Activated CD4-positive, alpha-beta T cell treated with anti-CD3 and anti-CD28 coated beads, Interleukin-2, amount 10 ng/mL, durations not matched to agents 7 days and 5 days (primary cell): ENCODE measurements at regions not wholly inside any gene's neighbourhood (a gene's known extent, or its start where the extent isn't known, plus 50 kb on each side); places are given as distances from the start of the nearest gene placed in this dataset.

Source experiments
- CTCF ChIA-PET: fragments of 350-600 bp; sonication (Branson Sonifier 250); formaldehyde crosslinking; loops from one replicate; lab custom pipeline; 2021; ENCODE audit warnings: antibody characterized with exemption; lab: Charles Lee
- POLR2A ChIA-PET: fragments of 350-600 bp; sonication (Branson Sonifier 250); formaldehyde crosslinking; loops from one replicate; lab custom pipeline; 2021; ENCODE audit warnings: antibody characterized with exemption; lab: Charles Lee
- DNase-seq: peaks from one replicate; pipeline ENCODE4 v3.0.0-alpha.2; 2020
- H3K27ac Mint-ChIP-seq: one replicate; pipeline ENCODE4 v1.8.0; 2021; ENCODE audit warnings: mild to moderate bottlenecking, moderate library complexity, mixed read lengths
- H3K27me3 Mint-ChIP-seq: one replicate; pipeline ENCODE4 v1.8.0; 2021; ENCODE audit warnings: mixed read lengths
- H3K36me3 Mint-ChIP-seq: one replicate; pipeline ENCODE4 v1.8.0; 2021; ENCODE audit warnings: low read depth, mixed read lengths
- H3K4me1 Mint-ChIP-seq: one replicate; pipeline ENCODE4 v1.8.0; 2021; ENCODE audit warnings: mixed read lengths
- H3K4me3 Mint-ChIP-seq: one replicate; pipeline ENCODE4 v1.8.0; 2021; ENCODE audit warnings: mild to moderate bottlenecking, moderate library complexity, mixed read lengths
- H3K9me3 Mint-ChIP-seq: one replicate; pipeline ENCODE4 v1.8.0; 2021; ENCODE audit warnings: mixed read lengths

DNA sequence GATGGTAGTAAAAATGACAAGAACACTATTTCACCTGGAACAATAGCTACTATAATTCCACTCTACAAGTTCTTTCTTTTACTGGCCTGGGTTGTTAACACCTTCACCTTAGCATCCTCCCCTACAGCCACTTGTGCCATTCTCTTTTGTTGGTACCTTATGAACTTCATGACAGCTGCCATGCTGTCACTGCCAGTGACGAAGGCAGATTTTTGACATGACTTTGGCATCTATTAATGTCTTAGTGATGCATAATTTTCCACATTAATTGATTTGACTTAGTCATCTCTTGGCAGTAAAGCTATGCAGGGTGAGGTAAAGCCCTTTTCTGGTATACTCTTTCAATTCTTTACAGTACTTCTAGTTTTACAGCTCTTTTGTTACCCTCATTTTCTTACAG is 207.9 kb downstream of the TANC2 start:
- Mint-ChIP-seq H3K4me1 (no peaks in the 10 kb centered on the region), H3K27me3 (no peaks in the 10 kb centered on the region), H3K36me3 (no peaks in the 10 kb centered on the region), H3K4me3 (no peak overlapping the region), H3K9me3 (no peaks in the 10 kb centered on the region), H3K27ac (no peak overlapping the region)
- CTCF ChIA-PET: no interaction called here
- no peak for DNase-seq
- POLR2A ChIA-PET: no interaction called here

DNA sequence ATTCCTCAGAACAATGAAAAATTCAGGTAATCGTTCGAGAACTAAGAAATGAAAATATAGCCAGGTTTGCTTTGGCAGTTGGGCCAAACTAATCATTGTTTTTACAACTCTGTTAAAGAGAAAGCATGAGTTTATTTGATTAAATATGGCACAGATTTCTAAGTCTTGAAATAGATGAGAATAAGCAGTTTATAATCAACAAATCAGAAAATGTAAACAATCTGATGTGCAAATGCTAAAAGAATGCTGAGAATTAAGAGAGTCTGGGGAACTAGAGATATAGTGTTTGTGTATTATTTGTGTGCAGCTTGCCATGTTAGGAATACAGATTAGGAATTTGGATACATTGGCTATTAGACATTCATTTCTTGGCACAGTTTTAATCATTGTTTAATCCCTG is 212.5 kb downstream of the TANC2 start:
- H3K4me1 Mint-ChIP-seq: no peaks in the 10 kb centered on the region
- no peak overlapping the region for H3K27ac Mint-ChIP-seq
- DNase-seq: no peak
- H3K36me3 Mint-ChIP-seq: no peaks in the 10 kb centered on the region
- H3K4me3 Mint-ChIP-seq: no peak overlapping the region
- H3K27me3 Mint-ChIP-seq: no peaks in the 10 kb centered on the region
- POLR2A ChIA-PET: no interaction called here
- H3K9me3 Mint-ChIP-seq: peaks cover 2% of the 10 kb centered on the region
- CTCF ChIA-PET: no interaction called here

DNA sequence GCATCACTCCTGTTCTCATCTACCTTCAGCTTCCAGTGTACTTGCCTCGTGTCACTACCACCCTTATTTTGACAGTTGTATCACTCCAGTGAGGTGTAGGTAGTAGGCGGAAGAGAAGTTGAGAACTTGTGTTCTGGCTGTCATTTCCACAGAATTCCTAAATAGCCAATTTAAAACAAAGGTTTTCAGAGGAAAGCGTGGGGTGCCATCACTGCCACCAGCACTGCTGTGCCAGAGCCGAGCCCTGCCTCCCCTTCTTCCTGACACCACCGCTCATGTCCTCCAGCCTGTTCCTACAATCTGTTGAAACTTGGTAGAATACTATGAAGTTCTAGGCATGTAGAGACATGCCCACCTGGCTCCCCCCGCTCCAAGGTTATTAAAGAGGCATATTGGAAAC is 215.8 kb downstream of the TANC2 start:
- ChIA-PET POLR2A (no interaction called here), CTCF (no interaction called here)
- Mint-ChIP-seq H3K27ac (no peak overlapping the region), H3K36me3 (no peaks in the 10 kb centered on the region), H3K9me3 (peaks cover 2% of the 10 kb centered on the region), H3K4me1 (no peaks in the 10 kb centered on the region), H3K27me3 (no peaks in the 10 kb centered on the region), H3K4me3 (no peak overlapping the region)
- DNase-seq: no peak

DNA sequence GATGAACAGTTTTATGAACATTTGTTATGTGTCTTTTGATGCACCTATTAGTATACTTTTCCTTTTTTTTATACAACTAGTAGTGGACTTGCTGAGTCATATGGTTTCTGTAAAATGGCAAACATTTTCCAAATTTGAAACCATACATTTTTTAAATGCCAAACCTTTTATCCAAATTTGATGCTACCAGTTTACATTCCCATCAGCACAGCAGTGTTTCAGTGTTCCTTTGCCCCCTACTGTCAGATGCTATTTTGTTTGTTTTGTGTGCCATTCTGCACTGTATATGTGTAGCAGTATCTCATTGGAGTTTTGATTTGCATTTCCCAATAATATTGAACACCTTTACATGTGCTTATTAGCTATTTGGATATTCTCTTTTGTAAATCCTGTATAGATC is 219.4 kb downstream of the TANC2 start:
- H3K36me3 Mint-ChIP-seq: no peaks in the 10 kb centered on the region
- H3K9me3 Mint-ChIP-seq: peaks cover 4% of the 10 kb centered on the region
- no peak for DNase-seq
- no peaks in the 10 kb centered on the region for H3K4me1 Mint-ChIP-seq
- H3K27me3 Mint-ChIP-seq: no peaks in the 10 kb centered on the region
- H3K4me3 Mint-ChIP-seq: no peak overlapping the region
- ChIA-PET CTCF (no interaction called here), POLR2A (no interaction called here)
- H3K27ac Mint-ChIP-seq: no peak overlapping the region

DNA sequence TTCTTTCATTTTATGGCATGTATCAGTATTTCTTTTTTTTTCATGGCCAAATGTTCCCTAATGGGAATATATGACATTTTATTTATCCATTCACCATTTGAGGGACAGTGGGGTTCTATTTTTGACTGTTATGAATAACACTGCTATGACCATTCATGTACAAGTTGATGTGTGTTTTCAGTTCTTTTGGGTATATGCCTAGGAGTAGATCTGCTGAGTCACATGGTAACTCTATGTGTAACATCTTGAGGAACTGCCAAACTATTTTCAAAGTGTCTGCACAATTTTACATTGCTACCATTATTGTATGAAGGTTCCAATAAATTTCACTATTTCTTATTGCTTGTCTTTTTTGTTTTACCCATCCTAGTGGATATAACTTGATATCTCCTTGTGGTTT is 223.0 kb downstream of the TANC2 start:
- no peak for DNase-seq
- Mint-ChIP-seq H3K9me3 (peaks cover 2% of the 10 kb centered on the region), H3K27me3 (no peaks in the 10 kb centered on the region), H3K4me1 (no peaks in the 10 kb centered on the region), H3K36me3 (no peaks in the 10 kb centered on the region), H3K27ac (no peak overlapping the region), H3K4me3 (no peak overlapping the region)
- CTCF ChIA-PET: no interaction called here
- POLR2A ChIA-PET: no interaction called here

DNA sequence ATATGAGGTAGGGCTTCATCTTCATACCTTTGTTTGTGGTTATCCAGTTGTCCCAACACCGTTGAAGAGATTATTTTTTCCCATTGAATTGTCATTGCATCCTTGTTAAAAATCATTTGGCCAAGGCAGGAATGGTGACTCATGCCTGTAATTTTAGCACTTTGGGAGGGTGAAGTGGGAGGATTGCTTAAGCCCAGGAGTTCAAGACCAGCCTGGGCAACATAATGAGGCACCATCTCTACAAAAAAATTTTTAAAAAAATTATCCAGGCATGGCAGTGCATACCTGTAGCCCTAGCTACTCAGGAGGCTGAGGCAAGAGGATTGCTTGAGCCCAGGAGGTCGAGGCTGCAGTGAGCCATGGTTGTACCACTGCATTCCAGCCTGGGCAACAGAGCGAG is 223.9 kb downstream of the TANC2 start:
- no peak for DNase-seq
- H3K27ac Mint-ChIP-seq: no peak overlapping the region
- no peaks in the 10 kb centered on the region for H3K4me1 Mint-ChIP-seq
- POLR2A ChIA-PET: no interaction called here
- H3K4me3 Mint-ChIP-seq: no peak overlapping the region
- no peaks in the 10 kb centered on the region for H3K27me3 Mint-ChIP-seq
- no peaks in the 10 kb centered on the region for H3K36me3 Mint-ChIP-seq
- peaks cover 2% of the 10 kb centered on the region for H3K9me3 Mint-ChIP-seq
- CTCF ChIA-PET: no interaction called here

DNA sequence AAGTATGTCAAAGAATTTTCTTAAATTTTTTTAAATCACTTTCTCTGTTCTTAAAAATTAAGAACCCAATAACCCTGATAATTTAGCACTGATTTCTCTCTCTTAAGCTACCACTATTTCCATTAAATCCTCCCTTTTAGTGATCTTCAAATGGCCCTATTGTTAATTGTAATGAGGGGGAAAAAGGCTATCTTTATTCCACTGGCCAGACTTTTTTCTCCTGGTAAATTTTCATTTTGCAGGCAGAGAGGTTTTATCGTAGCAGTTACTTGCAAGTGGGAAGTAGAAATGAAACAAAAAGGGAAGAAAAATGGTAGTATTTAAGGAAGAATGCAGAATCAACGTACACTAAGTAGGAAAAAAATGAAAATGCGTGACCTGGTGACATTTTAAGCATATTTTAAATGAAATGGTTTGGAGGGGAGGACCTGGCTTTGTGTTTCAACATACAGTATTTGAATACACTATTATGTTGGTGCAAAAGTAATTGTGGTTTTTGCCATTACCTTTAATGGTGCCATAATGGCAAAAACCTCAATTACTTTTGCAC is 224.9 kb downstream of the TANC2 start:
- CTCF ChIA-PET: no interaction called here
- H3K27ac Mint-ChIP-seq: no peak overlapping the region
- no peaks in the 10 kb centered on the region for H3K27me3 Mint-ChIP-seq
- H3K4me3 Mint-ChIP-seq: no peak overlapping the region
- peaks cover 2% of the 10 kb centered on the region for H3K36me3 Mint-ChIP-seq
- no peaks in the 10 kb centered on the region for H3K4me1 Mint-ChIP-seq
- no peak for DNase-seq
- peaks cover 2% of the 10 kb centered on the region for H3K9me3 Mint-ChIP-seq
- POLR2A ChIA-PET: no interaction called here

DNA sequence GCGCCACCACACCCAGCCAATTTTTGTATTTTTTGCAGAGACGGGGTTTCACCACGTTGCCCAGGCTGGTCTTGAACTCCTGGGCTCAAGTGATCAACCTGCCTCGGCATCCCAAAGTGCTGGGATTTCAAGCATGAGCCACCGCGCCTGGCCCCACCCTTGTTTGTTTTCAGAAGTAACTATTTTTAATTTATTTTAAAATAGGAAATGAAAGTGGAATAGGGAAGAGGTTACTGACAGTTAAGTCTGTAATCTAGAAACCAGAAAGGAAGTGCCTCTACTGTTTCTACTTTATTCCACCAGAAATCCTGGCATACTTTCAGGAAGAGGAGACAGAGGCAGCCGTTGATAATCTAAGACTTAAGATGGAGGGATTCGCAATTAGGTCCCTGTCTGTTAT is 225.6 kb downstream of the TANC2 start:
- DNase-seq: no peak
- CTCF ChIA-PET: no interaction called here
- Mint-ChIP-seq H3K27me3 (no peaks in the 10 kb centered on the region), H3K27ac (no peak overlapping the region), H3K9me3 (peaks cover 2% of the 10 kb centered on the region), H3K4me3 (no peak overlapping the region), H3K36me3 (peaks cover 3% of the 10 kb centered on the region), H3K4me1 (peaks cover 3% of the 10 kb centered on the region)
- POLR2A ChIA-PET: no interaction called here

DNA sequence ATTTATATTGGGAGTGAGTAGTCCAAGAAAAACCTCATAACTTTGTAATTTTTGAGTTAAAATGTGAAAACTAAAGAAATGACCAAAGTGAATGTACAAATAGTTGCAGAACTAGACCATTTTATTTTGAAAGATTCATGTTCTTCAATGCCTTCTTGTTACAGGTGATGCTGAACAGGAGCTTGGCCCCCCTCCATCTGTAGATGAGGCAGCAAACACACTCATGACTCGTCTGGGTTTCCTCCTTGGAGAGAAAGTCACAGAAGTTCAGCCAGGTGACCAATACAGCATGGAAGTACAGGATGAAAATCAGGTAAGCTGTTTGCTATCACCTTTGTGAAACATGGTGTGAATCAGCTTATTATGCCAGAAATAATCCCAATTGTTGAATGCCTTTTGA is 227.8 kb downstream of the TANC2 start:
- POLR2A ChIA-PET: no interaction called here
- CTCF ChIA-PET: interaction anchor here (0.8 kb wide), 1 partner anchor 1576 kb away, joined by 3 read pairs; no protein-coding TSS in a partner anchor
- H3K9me3 Mint-ChIP-seq: no peaks in the 10 kb centered on the region

DNA sequence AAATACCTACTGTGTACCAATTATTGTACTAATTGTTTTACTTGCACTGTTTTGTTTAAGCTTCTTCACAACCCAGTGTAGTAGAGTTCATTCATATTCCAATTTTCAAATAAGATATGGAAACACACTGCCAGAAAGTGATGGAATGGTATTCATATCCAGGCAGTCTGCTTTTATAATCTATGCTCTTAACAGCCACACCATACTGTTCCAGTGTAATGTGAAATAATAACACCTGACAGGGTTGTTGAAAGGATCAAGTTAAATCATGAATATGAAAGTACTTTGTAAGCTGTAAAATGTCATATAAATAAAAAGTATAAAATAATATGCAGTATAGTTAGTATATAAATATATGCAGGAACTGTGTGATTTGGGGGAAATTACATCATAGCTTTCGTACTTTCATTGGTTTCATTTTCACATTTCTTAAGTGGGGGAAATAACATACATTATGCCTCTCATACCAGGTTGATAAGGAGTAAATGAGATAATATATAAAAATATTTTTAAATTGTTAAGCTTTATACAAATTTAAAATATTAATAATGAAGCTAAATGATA is 230.8 kb downstream of the TANC2 start:
- Mint-ChIP-seq H3K4me1 (peaks cover 11% of the 10 kb centered on the region), H3K4me3 (no peak overlapping the region), H3K36me3 (peaks cover 3% of the 10 kb centered on the region), H3K27ac (no peak overlapping the region), H3K9me3 (no peaks in the 10 kb centered on the region), H3K27me3 (no peaks in the 10 kb centered on the region)
- ChIA-PET POLR2A (no interaction called here), CTCF (interaction anchor here (0.6 kb wide), 1 partner anchor 222 kb away, joined by 5 read pairs; no protein-coding TSS in a partner anchor)
- no peak for DNase-seq

More for the DNA sequence above, 227.8 kb downstream of the TANC2 start:
- Mint-ChIP-seq H3K4me1 (peaks cover 11% of the 10 kb centered on the region), H3K27ac (no peak overlapping the region), H3K36me3 (peaks cover 3% of the 10 kb centered on the region), H3K4me3 (no peak overlapping the region), H3K27me3 (no peaks in the 10 kb centered on the region)
- no peak for DNase-seq

DNA sequence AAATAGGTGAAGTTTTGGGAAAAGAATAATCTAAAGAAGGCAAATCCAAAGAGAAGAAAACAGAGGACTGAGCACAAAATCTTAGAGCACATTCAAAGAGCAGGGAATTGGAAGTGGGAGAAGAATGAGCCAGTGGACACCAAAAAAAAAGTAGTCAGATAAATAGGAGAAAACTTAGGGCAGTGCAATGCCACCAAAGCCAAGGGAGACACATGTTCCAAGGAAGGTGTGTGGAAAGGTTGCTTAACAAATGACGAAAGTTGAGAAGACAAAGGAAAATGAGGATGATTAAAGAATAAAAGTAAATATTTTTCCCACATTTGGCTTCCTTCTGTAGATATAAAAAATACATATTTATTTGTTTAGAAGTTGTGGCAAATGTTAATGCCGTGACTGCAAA is 237.6 kb downstream of the TANC2 start:
- Mint-ChIP-seq H3K4me3 (no peak overlapping the region), H3K4me1 (no peaks in the 10 kb centered on the region), H3K36me3 (no peaks in the 10 kb centered on the region), H3K27ac (no peak overlapping the region), H3K27me3 (no peaks in the 10 kb centered on the region), H3K9me3 (peaks cover 6% of the 10 kb centered on the region)
- ChIA-PET POLR2A (no interaction called here), CTCF (no interaction called here)
- DNase-seq: no peak

DNA sequence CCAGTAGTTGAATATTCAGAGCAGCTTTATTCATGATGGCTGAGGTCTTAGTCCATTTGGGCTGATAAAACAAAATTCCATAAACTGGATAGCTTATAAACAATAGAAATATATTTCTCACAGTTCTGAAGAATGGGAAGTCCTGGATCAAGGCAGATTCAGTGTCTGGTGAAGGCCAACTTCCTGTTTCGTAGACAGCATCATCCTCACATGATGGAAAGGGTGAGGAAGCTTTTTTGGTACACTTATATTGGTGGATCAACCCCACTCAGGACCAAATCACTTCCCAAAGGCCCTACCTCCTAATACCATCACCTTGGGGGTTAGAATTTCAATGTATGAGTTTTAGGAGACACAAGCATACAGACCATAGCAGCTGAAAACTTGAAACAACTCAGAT is 224.2 kb downstream of the CYB561 start:
- Mint-ChIP-seq H3K9me3 (no peaks in the 10 kb centered on the region), H3K36me3 (peaks cover 2% of the 10 kb centered on the region), H3K4me1 (no peaks in the 10 kb centered on the region), H3K4me3 (no peak overlapping the region), H3K27me3 (no peaks in the 10 kb centered on the region), H3K27ac (no peak overlapping the region)
- POLR2A ChIA-PET: no interaction called here
- CTCF ChIA-PET: no interaction called here
- no peak for DNase-seq

DNA sequence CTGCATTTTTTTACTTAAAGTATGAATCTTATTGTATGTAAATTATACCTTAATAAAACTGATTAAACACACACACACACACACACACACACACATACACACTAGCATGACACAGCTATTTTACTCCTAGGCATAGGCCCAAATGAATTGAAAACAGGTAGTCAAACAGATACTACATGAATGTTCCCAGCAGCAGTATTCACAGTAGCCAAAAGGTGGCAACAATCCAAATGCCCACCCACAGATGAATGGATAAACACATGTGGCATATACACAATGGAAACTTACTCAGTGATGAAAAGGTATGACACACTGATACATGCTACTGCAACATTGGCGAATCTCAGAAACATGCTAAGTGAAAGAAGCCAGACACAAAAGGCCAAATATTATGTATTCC is 223.5 kb downstream of the CYB561 start:
- no peaks in the 10 kb centered on the region for H3K27me3 Mint-ChIP-seq
- H3K27ac Mint-ChIP-seq: no peak overlapping the region
- ChIA-PET POLR2A (no interaction called here), CTCF (no interaction called here)
- H3K4me1 Mint-ChIP-seq: no peaks in the 10 kb centered on the region
- H3K36me3 Mint-ChIP-seq: peaks cover 2% of the 10 kb centered on the region
- H3K4me3 Mint-ChIP-seq: no peak overlapping the region
- DNase-seq: no peak
- H3K9me3 Mint-ChIP-seq: no peaks in the 10 kb centered on the region

DNA sequence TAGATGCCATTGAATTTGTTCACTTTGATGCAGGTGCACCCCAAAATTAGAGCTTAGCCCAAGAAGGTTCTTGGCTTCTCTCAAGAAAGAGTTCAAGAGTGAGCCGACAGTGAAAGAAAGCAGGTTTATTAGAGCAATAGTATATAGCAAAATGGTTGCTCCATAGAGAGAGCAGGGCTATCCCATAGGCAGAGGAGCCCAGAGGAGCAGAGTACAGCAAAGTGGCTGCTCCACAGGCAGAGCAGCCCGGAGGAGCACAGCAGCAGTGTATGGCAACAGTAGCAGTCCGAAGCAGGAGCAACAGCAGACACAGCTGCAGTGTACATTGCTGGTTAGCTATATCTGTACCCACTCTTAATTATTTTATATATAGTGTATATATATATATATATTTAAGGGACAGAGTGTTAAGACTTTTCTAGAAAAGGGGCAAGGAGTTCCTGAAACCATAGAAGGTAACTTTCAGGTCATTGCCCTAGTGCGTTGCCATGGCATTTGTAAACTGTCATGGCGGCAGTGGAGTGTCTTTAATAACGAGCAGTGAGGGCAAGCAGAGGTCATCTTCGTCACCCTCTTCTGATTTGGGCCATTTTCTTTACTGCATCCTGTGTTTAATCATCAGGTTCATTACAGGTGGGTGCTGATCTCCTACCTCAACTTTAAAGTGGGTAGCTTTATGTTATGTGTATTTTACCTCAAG is 222.7 kb downstream of the CYB561 start:
- CTCF ChIA-PET: no interaction called here

More for the DNA sequence above, 222.7 kb downstream of the CYB561 start:
- Mint-ChIP-seq H3K27ac (no peak overlapping the region), H3K4me1 (no peaks in the 10 kb centered on the region), H3K36me3 (peaks cover 2% of the 10 kb centered on the region), H3K4me3 (no peak overlapping the region), H3K27me3 (no peaks in the 10 kb centered on the region), H3K9me3 (no peaks in the 10 kb centered on the region)
- POLR2A ChIA-PET: no interaction called here
- no peak for DNase-seq
